Muscle layer of duodenum (tissue), 2 donors: ENCODE measurements at regions not wholly inside any gene's neighbourhood (a gene's known extent, or its start where the extent isn't known, plus 50 kb on each side); places are given as distances from the start of the nearest gene placed in this dataset.
"Not testable (repeated sequence)": the region's sequence is repeated elsewhere in the genome, so short reads cannot be mapped to it uniquely, and the experiment has no call there.

Source experiments
- H3K27ac ChIP-seq: one replicate; pipeline ENCODE4 v1.7.0; 2013; ENCODE audit warnings: mild to moderate bottlenecking, low read length
- H3K27me3 ChIP-seq: one replicate; pipeline ENCODE4 v1.7.0; 2013; ENCODE audit warnings: low read depth, mild to moderate bottlenecking, control low read depth, low read length
- H3K36me3 ChIP-seq, 2 donors: one replicate each; pipeline ENCODE4 v1.7.0; 2013; ENCODE audit warnings: low read length in 2 of 2, control low read depth in 1 of 2, mild to moderate bottlenecking in 1 of 2; ENCODE audit not compliant: insufficient read depth in 2 of 2, control insufficient read depth in 1 of 2
- H3K4me1 ChIP-seq, 2 donors: one replicate each; pipeline ENCODE4 v1.7.0; 2013; ENCODE audit warnings: low read length in 2 of 2, mild to moderate bottlenecking in 2 of 2, control low read depth in 1 of 2, moderate library complexity in 1 of 2; ENCODE audit not compliant: insufficient read depth in 2 of 2, control insufficient read depth in 1 of 2
- H3K4me3 ChIP-seq, 2 donors: one replicate each; pipeline ENCODE4 v1.7.0; 2013; ENCODE audit warnings: low read length in 2 of 2, low read depth in 1 of 2, mild to moderate bottlenecking in 1 of 2
- H3K9me3 ChIP-seq, 2 donors: one replicate each; pipeline ENCODE4 v1.7.0; 2013; ENCODE audit warnings: low read length in 2 of 2, control low read depth in 1 of 2, mild to moderate bottlenecking in 1 of 2; ENCODE audit not compliant: control insufficient read depth in 1 of 2
- donor health status: healthy.

- no peaks in the 10 kb centered on the region for H3K36me3 ChIP-seq
- no peaks in the 10 kb centered on the region for H3K4me1 ChIP-seq
- no peaks in the 10 kb centered on the region for H3K27me3 ChIP-seq
- no peaks in the 10 kb centered on the region for H3K9me3 ChIP-seq
- H3K27ac ChIP-seq, result no peak overlapping the region
- no peak overlapping the region for H3K4me3 ChIP-seq
Observed at GRCh38 chr2:51304311-51304710, 272.4 kb upstream of the NRXN1 start.

GRCh38 chr2:51301381-51301780 is 269.4 kb upstream of the NRXN1 start:
- Histone ChIP-seq H3K9me3 (no peaks in the 10 kb centered on the region), H3K36me3 (no peaks in the 10 kb centered on the region), H3K27ac (no peak overlapping the region), H3K4me1 (no peaks in the 10 kb centered on the region), H3K27me3 (no peaks in the 10 kb centered on the region), H3K4me3 (no peak overlapping the region)

GRCh38 chr2:51299370-51299769 is 267.4 kb upstream of the NRXN1 start:
- no peaks in the 10 kb centered on the region for H3K9me3 ChIP-seq
- H3K27me3 ChIP-seq, result no peaks in the 10 kb centered on the region
- H3K4me1 ChIP-seq, result no peaks in the 10 kb centered on the region
- no peak overlapping the region for H3K27ac ChIP-seq
- no peaks in the 10 kb centered on the region for H3K36me3 ChIP-seq
- H3K4me3 ChIP-seq, result no peak overlapping the region

GRCh38 chr2:51297488-51297887 is 265.6 kb upstream of the NRXN1 start:
- Histone ChIP-seq H3K4me3 (no peak overlapping the region), H3K9me3 (no peaks in the 10 kb centered on the region), H3K4me1 (no peaks in the 10 kb centered on the region), H3K27me3 (no peaks in the 10 kb centered on the region), H3K36me3 (no peaks in the 10 kb centered on the region), H3K27ac (no peak overlapping the region)

GRCh38 chr2:51293566-51294200 is 261.8 kb upstream of the NRXN1 start:
- H3K36me3 ChIP-seq, result no peaks in the 10 kb centered on the region
- no peaks in the 10 kb centered on the region for H3K4me1 ChIP-seq
- no peak overlapping the region for H3K4me3 ChIP-seq
- H3K27ac ChIP-seq, result no peak overlapping the region
- H3K27me3 ChIP-seq, result no peaks in the 10 kb centered on the region
- no peaks in the 10 kb centered on the region for H3K9me3 ChIP-seq

GRCh38 chr2:51291762-51292551 is 260.0 kb upstream of the NRXN1 start:
- Histone ChIP-seq H3K36me3 (no peaks in the 10 kb centered on the region), H3K4me1 (no peaks in the 10 kb centered on the region), H3K27me3 (no peaks in the 10 kb centered on the region), H3K27ac (no peak overlapping the region), H3K9me3 (no peaks in the 10 kb centered on the region), H3K4me3 (no peak overlapping the region)

- no peak overlapping the region for H3K4me3 ChIP-seq
- no peaks in the 10 kb centered on the region for H3K9me3 ChIP-seq
- H3K4me1 ChIP-seq, result no peaks in the 10 kb centered on the region
- H3K27ac ChIP-seq, result no peak overlapping the region
- H3K27me3 ChIP-seq, result no peaks in the 10 kb centered on the region
- H3K36me3 ChIP-seq, result no peaks in the 10 kb centered on the region
Observed at GRCh38 chr2:51290725-51291124, 258.8 kb upstream of the NRXN1 start.

- H3K27ac ChIP-seq, result no peak overlapping the region
- no peaks in the 10 kb centered on the region for H3K27me3 ChIP-seq
- no peak overlapping the region for H3K4me3 ChIP-seq
- H3K4me1 ChIP-seq, result no peaks in the 10 kb centered on the region
- no peaks in the 10 kb centered on the region for H3K36me3 ChIP-seq
- H3K9me3 ChIP-seq, result no peaks in the 10 kb centered on the region
Observed at GRCh38 chr2:51289045-51289444, 257.1 kb upstream of the NRXN1 start.

- no peaks in the 10 kb centered on the region for H3K27me3 ChIP-seq
- no peak overlapping the region for H3K27ac ChIP-seq
- H3K9me3 ChIP-seq, result no peaks in the 10 kb centered on the region
- H3K4me1 ChIP-seq, result no peaks in the 10 kb centered on the region
- H3K4me3 ChIP-seq, result no peak overlapping the region
- no peaks in the 10 kb centered on the region for H3K36me3 ChIP-seq
Observed at GRCh38 chr2:51268191-51268590, 236.3 kb upstream of the NRXN1 start.

- Histone ChIP-seq H3K4me3 (no peak overlapping the region), H3K27ac (no peak overlapping the region)
Observed at GRCh38 chr2:51265539-51265938, 233.6 kb upstream of the NRXN1 start.

GRCh38 chr2:51263951-51264350 is 232.0 kb upstream of the NRXN1 start:
- Histone ChIP-seq H3K27ac (no peak overlapping the region), H3K27me3 (no peaks in the 10 kb centered on the region), H3K4me3 (no peak overlapping the region), H3K36me3 (no peaks in the 10 kb centered on the region), H3K4me1 (peaks cover 0 to 4% of the 10 kb centered on the region in 2 donors), H3K9me3 (no peaks in the 10 kb centered on the region)

More at GRCh38 chr2:51265539-51265938, 233.6 kb upstream of the NRXN1 start:
- no peaks in the 10 kb centered on the region for H3K27me3 ChIP-seq
- H3K4me1 ChIP-seq, result no peaks in the 10 kb centered on the region
- H3K9me3 ChIP-seq, result no peaks in the 10 kb centered on the region
- H3K36me3 ChIP-seq, result no peaks in the 10 kb centered on the region

GRCh38 chr2:51263101-51263500 is 231.2 kb upstream of the NRXN1 start:
- H3K9me3 ChIP-seq, H3K4me3 ChIP-seq: not testable (repeated sequence)

More at GRCh38 chr2:51263101-51263500, 231.2 kb upstream of the NRXN1 start:
- H3K27me3 ChIP-seq, H3K36me3 ChIP-seq, H3K27ac ChIP-seq, H3K4me1 ChIP-seq: not testable (repeated sequence)
